ENCODE measurements at regions not wholly inside any gene's neighbourhood (a gene's known extent, or its start where the extent isn't known, plus 50 kb on each side); places are given as distances from the start of the nearest gene placed in this dataset.

GRCh38 chr6:11343963-11344723 is 111.7 kb upstream of the NEDD9 start:
- Histone ChIP-seq H3K27ac (ENCODE audit: extremely low read depth, low read depth, low read length) (no peak overlapping the region), H3K36me3 (ENCODE audit: control insufficient read depth in 2 of 2, insufficient read depth in 1 of 2, low read length in 2 of 2) (no peaks in the 10 kb centered on the region), H3K4me1 (ENCODE audit: control insufficient read depth, insufficient read depth, low read length) (no peaks in the 10 kb centered on the region), H3K4me3 (ENCODE audit: low read depth, low read length) (no peak overlapping the region), H3K9me3 (ENCODE audit: control insufficient read depth, insufficient read depth, low read depth, low read length) (no peaks in the 10 kb centered on the region)
- no peak for TF ChIP-seq ZNF692 (tag by site-specific recombination; IDR thresholded peaks at IDR 0.05)
- TF ChIP-seq PATZ1 (tag by site-specific recombination; IDR thresholded peaks at IDR 0.05) = no peak
- TF ChIP-seq SCRT1 (tag by site-specific recombination; IDR thresholded peaks at IDR 0.05; ENCODE audit: borderline replicate concordance) = no peak
- TF ChIP-seq ZNF248 (tag by site-specific recombination; IDR thresholded peaks at IDR 0.05) = no peak
- no peak for TF ChIP-seq ZNF223 (tag by site-specific recombination; IDR thresholded peaks at IDR 0.05)
- TF ChIP-seq ZNF19 (tag by site-specific recombination; IDR thresholded peaks at IDR 0.05; ENCODE audit: low read depth) = no peak
- ChIA-PET CTCF (no interaction called here), POLR2A (no interaction called here)

- ChIA-PET CTCF (no interaction called here), POLR2A (no interaction called here)
- Histone ChIP-seq H3K27ac (ENCODE audit: extremely low read depth, low read depth, low read length) (no peak overlapping the region), H3K4me3 (ENCODE audit: low read depth, low read length) (no peak overlapping the region), H3K36me3 (ENCODE audit: control insufficient read depth in 2 of 2, insufficient read depth in 1 of 2, low read length in 2 of 2) (no peaks in the 10 kb centered on the region), H3K4me1 (ENCODE audit: control insufficient read depth, insufficient read depth, low read length) (no peaks in the 10 kb centered on the region), H3K9me3 (ENCODE audit: control insufficient read depth, insufficient read depth, low read depth, low read length) (no peaks in the 10 kb centered on the region)
- TF ChIP-seq ZNF600 (tag by site-specific recombination; IDR thresholded peaks at IDR 0.05) (no peak), YY2 (tag by site-specific recombination; IDR thresholded peaks at IDR 0.05) (no peak), OVOL3 (tag by site-specific recombination; IDR thresholded peaks at IDR 0.05) (no peak), ZNF223 (tag by site-specific recombination; IDR thresholded peaks at IDR 0.05) (no peak), ZNF132 (tag by site-specific recombination; IDR thresholded peaks at IDR 0.05; ENCODE audit: borderline replicate concordance) (no peak), ZNF423 (tag by site-specific recombination; IDR thresholded peaks at IDR 0.05) (no peak), ZNF354C (tag by site-specific recombination; IDR thresholded peaks at IDR 0.05; ENCODE audit: borderline replicate concordance, low read depth) (no peak), ZNF548 (tag by site-specific recombination; IDR thresholded peaks at IDR 0.05) (no peak), ZNF623 (tag by site-specific recombination; IDR thresholded peaks at IDR 0.05) (no peak), GLIS2 (tag by site-specific recombination; IDR thresholded peaks at IDR 0.05) (no peak), ZNF654 (tag by site-specific recombination; IDR thresholded peaks at IDR 0.05; ENCODE audit: low read depth) (no peak), KLF8 (tag by site-specific recombination; IDR thresholded peaks at IDR 0.05) (no peak), ZBTB21 (tag by site-specific recombination; IDR thresholded peaks at IDR 0.05) (no peak), BCL6B (tag by site-specific recombination; IDR thresholded peaks at IDR 0.05) (no peak), ZNF624 (tag by site-specific recombination; IDR thresholded peaks at IDR 0.05) (no peak), WT1 (tag by site-specific recombination; IDR thresholded peaks at IDR 0.05) (no peak), ZBTB8A (tag by site-specific recombination; IDR thresholded peaks at IDR 0.05) (no peak), TCF7L2 (IDR thresholded peaks at IDR 0.05; ENCODE audit: borderline replicate concordance, low read depth, low read length) (no peak)
Observed at GRCh38 chr6:11341867-11342266, 109.4 kb upstream of the NEDD9 start.
